ENCODE measurements at regions not wholly inside any gene's neighbourhood (a gene's known extent, or its start where the extent isn't known, plus 50 kb on each side); places are given as distances from the start of the nearest gene placed in this dataset.
"Not testable (repeated sequence)": the region's sequence is repeated elsewhere in the genome, so short reads cannot be mapped to it uniquely, and the experiment has no call there.

GRCh38 chr16:29234536-29235275 lies 171.8 kb downstream of the NPIPB11 start:
- DNase-seq = not testable (repeated sequence)

DNA sequence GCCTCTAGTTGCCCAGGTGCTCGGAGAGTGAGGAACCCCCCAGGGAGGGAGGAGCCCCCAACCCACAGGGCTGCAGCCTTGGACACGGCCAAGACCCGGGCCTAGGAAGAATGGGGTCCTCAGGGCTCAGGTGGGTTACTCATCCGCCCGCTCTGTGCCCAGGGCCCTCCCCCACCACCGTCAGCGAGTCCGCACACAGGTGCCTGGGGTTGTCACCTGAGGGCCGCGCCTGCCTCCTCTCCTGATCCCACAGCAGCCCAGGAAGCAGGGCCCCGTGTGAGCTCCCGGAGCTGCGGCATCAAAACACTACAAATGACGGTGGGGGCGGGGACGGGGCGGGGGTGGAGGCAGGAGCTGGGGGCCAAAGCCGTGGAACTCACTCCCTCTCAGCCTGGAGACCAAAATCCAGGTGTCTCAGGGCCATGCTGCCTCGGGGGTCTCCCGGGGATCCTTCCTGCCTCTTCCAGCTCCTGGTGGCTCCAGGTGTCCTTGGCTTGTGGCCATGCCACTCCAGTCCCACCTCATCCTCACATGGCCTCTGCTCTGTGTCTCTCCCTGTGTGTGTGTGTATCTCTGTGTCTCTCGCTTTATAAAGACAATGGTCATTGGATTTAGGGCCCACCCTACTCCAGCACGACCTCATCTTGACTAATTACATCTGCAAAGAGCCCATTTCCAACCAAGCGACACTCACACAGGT lies 172.7 kb downstream of the NPIPB11 start:
- not testable (repeated sequence) for DNase-seq

GRCh38 chr16:29232811-29233704 lies 173.5 kb downstream of the NPIPB11 start:
- DNase-seq = no peak

- DNase-seq = not testable (repeated sequence)
Observed at GRCh38 chr16:29232160-29232705, 174.3 kb downstream of the NPIPB11 start.

GRCh38 chr16:29231244-29231643 lies 175.3 kb downstream of the NPIPB11 start:
- no peak for DNase-seq

DNA sequence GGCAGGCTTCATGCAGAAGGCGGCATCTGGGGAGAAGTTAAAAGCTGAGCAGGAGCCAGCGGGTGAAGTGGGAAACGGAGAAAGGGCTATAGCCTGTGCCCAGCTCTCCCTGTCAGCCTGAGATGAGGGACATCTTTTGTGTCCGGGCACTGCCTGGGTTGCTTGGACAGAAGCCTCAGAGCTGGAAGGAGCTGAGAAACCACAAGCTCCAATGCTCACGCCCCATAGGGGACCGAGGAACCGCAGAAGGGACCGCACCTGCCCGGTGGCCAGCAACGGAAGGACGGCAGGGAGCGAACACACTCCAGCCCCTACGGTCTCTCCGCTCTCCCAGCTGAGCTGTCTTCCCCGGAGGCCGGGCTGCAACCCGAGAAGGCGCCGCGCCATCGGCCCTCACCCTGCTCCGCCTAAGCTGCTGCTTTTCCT lies 175.8 kb downstream of the NPIPB11 start:
- no peak for DNase-seq

GRCh38 chr16:29230006-29230668 lies 176.4 kb downstream of the NPIPB11 start:
- DNase-seq = not testable (repeated sequence)

DNA sequence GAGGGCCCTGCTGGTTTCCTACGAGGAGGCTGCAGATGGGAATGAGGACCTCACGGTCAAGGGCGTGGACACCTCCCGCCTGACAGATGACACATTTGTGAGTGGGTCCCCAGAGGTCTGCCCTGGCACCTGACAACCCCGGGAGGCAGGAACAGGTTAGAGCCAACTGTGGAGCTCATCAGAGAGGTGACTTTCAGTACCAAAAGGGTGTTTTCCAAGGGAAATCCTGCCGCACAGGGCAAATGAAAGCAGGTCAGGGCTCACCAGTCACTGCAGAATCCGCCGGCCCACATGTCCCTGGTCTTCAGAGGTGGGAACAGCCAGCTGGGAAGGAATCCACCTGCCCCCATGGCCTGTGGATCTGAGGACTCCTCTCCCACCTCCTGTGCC lies 176.9 kb downstream of the NPIPB11 start:
- not testable (repeated sequence) for DNase-seq

DNA sequence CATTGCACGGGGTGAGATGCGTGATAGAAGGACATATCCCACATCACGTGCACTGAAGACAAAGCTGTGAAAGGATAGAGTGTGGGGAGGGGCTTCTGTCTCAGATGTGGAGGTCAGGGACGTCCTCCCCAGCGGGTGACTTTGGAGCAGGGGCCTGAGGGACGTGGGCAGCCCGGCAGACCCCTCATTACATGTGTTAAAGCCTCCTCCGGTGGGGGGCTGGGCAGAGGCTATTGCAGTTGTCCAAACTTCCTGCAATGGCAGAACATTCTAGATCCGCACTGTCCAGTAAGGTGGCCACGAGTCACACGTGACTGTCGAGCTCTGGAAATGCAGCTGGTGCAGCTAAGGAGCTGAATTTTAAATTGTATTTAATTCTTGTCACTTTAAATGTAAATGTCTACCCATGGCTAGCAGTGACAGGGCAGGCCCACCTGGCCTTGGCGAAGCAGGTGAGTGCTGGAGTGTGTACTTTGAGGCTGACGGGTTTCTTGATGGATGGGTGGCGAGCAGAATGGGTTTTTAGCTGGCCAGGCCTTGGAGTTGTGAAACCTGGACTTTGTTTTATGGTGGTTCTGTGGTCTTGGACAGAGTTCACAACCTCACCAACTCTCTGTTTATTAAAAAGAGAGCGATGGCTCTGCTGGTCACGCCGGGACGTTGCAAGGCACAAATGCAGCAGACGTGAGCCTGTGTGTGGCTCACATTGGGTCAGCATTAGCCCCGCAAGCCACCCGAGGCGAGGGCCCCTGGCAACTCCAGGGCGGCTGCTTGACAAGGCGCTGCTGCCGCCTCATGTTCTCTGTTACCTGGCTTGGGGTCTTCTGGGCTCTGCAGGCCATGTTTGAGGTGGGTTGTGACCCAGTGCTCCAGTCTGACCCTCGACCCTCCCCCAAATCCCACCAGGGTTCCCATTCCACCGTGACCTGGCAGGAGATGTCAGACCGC lies 177.6 kb downstream of the NPIPB11 start:
- DNase-seq = not testable (repeated sequence)

- DNase-seq = peak; percentile 40
Observed at GRCh38 chr16:29227751-29228663, 178.5 kb downstream of the NPIPB11 start.

GRCh38 chr16:29226782-29227181 lies 179.7 kb downstream of the NPIPB11 start:
- no peak for DNase-seq

DNA sequence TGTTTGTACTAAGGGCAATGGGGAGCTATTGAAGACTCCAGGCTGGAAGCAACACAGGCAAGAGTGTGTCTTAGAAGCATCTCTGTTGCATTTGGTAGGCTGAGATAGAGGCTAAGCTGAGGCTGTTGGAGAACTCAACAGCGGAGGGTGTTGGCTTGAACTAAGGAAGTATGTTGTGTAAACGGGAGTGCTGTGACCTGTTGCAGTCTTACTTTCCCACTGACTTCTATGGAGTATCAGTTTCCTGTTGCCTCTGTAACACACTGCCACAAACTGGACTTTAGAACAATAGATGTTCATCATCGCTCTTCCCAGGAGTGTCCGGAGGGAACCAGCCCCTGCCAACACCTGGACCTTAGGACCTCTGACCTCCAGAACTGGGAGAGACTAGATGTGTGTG lies 181.8 kb downstream of the NPIPB11 start:
- not testable (repeated sequence) for DNase-seq

DNA sequence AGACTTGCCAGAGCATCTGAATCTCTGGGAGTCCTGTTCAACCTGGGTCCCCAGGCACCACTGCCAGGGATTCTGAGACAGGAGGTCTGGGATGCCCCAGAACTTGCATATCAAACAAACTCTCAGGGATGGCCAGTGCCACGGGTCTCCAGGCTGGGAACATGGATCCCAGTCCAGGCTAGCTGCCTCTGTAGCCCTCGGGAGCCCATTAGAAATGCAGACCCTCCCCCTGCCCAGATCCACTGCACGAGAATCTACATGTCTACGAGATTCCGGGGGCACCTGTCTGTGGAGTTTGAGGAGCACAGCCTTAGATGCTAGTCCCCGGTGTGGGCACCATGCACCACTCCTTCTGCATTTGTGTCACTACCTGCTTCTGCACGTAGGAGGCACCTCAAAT lies 183.9 kb downstream of the NPIPB11 start:
- DNase-seq = not testable (repeated sequence)

DNA sequence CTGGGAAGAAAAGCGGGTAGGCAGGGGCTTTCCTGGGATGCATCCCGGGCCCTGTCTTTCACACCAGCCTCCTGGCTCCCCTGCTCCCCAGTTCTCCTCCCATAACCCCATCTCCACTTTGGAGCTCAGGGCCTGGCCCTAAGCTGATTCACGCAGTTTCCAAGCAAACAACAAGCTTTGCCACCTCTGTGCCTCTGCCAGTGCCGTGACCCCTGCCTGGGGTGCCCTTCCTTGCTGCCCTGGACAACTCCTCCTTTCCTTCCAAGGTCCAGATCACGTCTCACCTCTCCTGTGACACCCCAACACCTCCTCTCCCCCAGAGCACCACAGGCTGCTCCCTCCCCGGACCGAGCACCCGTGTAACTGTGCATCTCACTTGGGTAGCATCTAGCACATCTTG lies 184.5 kb downstream of the NPIPB11 start:
- not testable (repeated sequence) for DNase-seq

DNA sequence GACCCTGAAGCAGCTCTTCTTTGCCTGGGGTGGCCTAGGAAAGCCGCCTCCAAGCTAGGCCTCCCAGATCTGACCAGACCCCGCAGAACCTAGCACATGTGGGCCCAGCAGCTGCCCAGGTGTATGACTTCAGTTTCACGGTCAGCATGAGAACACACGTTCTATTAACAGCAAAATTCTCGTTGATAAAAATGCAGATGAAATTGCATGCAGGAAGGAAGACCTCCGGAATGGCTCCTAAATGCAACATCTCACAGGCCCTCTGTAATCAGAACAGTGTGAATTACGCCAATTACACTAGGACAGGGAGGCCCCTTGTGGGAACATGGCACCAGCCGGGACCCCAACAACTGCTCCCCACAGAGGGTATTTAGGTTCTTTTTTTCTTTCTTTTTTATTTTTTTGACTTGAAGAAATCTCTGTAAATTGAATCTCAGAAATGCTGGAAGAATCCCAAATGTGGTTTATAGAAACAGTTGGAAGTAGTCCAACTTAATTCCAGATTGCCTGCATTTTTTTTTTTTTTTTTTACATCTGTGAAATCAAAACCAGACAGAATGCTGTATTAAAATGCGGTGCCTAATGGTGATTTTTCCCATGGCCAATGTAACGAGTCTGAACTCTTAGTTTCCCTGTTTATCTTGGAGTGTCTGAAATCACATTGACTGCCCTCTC lies 185.1 kb downstream of the NPIPB11 start:
- not testable (repeated sequence) for DNase-seq

- DNase-seq = peak; percentile 72
Observed at GRCh38 chr16:29220647-29221191, 185.8 kb downstream of the NPIPB11 start.

GRCh38 chr16:29219966-29220646 lies 186.4 kb downstream of the NPIPB11 start:
- DNase-seq = peak; percentile 45

DNA sequence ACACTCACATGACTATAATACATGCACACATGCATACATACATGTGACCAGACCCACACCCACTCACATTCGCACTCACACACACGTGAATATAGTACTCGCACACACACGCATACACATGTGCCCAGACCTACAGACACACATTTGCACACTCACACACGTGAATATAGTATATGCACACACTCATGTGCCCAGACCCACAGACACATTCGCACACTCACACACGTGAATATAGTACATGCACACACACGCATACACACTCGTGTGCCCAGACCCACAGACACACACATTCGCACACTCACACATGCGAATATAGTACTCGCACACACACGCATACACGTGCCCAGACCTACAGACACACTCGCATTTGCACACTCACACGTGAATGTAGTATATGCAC lies 186.9 kb downstream of the NPIPB11 start:
- not testable (repeated sequence) for DNase-seq
